Thoracic aorta (tissue), 2 donors: ENCODE measurements at regions not wholly inside any gene's neighbourhood (a gene's known extent, or its start where the extent isn't known, plus 50 kb on each side); places are given as distances from the start of the nearest gene placed in this dataset.

Experiments used
- ATAC-seq: fragments of 150-250 bp; one replicate; pipeline ENCODE4 v1.8.0; 2017; ENCODE audit warnings: low read depth; ENCODE audit not compliant: insufficient number of reproducible peaks, low FRiP score
- DNase-seq: peaks from one replicate; pipeline ENCODE4 v3.0.0-alpha.2; 2020; ENCODE audit warnings: low spot score
- H3K27ac ChIP-seq, 2 donors: fragments of 200-600 bp; sonication (generic); 1 replicate in 1 of 2; 2 replicates in 1 of 2; pipeline ENCODE4 v1.5.1; 2016; ENCODE audit warnings: mild to moderate bottlenecking in 2 of 2, moderate library complexity in 2 of 2
- H3K27me3 ChIP-seq: fragments of 200-600 bp; sonication (generic); replicated peaks from 2 replicates; pipeline ENCODE4 v1.6.0; 2016; ENCODE audit warnings: mild to moderate bottlenecking; ENCODE audit not compliant: insufficient read depth
- H3K36me3 ChIP-seq: fragments of 200-600 bp; sonication (generic); one replicate; pipeline ENCODE4 v1.5.1; 2016
- H3K4me1 ChIP-seq, 2 donors: fragments of 200-600 bp; sonication (generic); 1 replicate in 1 of 2; 2 replicates in 1 of 2; pipeline versions ENCODE4 v1.5.1 to v1.6.0; 2016; ENCODE audit warnings: low read depth in 2 of 2, mild to moderate bottlenecking in 1 of 2; ENCODE audit not compliant: control insufficient read depth in 1 of 2
- H3K4me3 ChIP-seq: fragments of 200-600 bp; sonication (generic); 2 replicates; pipeline ENCODE4 v1.5.1; 2016; ENCODE audit warnings: mild to moderate bottlenecking
- H3K9me3 ChIP-seq: fragments of 200-600 bp; sonication (generic); 2 replicates; pipeline ENCODE4 v1.5.1; 2016
- TF ChIP-seq, protein P1 (sequence below): fragments of 200-600 bp; sonication (generic); IDR thresholded peaks from one replicate; pipeline ENCODE4 v1.5.1; 2019; ENCODE audit warnings: antibody characterized with exemption

DNA sequence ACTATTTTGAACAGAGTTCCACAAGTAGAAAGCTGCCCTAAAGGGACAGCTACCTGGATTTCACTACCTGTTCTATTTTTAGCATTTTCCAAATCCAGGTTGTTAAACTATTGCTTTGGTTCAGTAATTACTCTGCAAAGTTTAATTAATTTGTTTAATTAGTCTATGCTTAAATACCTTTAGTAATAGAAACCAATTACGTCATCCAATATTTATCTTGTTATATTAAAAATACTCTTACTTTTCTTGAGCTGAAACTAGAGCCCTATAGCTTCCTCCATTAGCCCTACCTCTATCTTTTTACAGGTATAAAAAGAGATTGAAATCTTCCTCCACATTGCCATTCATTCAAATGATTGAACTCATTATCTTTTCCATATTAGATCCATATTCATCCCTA lies 514.6 kb downstream of the DSC3 start:
- H3K4me3 ChIP-seq, result no peak overlapping the region
- no peaks in the 10 kb centered on the region for H3K4me1 ChIP-seq
- no peaks in the 10 kb centered on the region for H3K27me3 ChIP-seq
- DNase-seq (no peak), ATAC-seq (no peak)
- no peak overlapping the region for H3K27ac ChIP-seq
- TF ChIP-seq, protein P1, sequence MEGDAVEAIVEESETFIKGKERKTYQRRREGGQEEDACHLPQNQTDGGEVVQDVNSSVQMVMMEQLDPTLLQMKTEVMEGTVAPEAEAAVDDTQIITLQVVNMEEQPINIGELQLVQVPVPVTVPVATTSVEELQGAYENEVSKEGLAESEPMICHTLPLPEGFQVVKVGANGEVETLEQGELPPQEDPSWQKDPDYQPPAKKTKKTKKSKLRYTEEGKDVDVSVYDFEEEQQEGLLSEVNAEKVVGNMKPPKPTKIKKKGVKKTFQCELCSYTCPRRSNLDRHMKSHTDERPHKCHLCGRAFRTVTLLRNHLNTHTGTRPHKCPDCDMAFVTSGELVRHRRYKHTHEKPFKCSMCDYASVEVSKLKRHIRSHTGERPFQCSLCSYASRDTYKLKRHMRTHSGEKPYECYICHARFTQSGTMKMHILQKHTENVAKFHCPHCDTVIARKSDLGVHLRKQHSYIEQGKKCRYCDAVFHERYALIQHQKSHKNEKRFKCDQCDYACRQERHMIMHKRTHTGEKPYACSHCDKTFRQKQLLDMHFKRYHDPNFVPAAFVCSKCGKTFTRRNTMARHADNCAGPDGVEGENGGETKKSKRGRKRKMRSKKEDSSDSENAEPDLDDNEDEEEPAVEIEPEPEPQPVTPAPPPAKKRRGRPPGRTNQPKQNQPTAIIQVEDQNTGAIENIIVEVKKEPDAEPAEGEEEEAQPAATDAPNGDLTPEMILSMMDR, result no peak
- H3K9me3 ChIP-seq, result no peaks in the 10 kb centered on the region
- no peaks in the 10 kb centered on the region for H3K36me3 ChIP-seq

DNA sequence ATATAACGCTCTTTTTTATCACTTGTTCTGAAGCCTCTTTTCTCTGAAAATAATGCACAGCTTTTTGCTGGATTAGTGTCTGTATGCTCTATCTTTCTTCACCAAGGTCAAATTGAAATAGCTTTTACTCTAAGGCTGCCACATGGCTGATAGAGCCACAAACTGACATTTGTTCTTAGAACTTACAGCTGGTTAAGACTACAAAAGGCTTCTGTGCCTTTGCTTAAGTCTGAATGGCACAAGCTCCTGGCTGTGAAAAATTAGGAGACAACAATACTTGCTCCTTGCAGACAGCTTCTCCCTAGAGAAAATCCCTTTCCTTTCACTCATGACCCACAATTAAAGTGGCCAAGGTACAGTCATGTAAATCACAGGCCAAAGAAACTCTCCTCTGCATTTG lies 515.3 kb downstream of the DSC3 start:
- no peak for ATAC-seq

DNA sequence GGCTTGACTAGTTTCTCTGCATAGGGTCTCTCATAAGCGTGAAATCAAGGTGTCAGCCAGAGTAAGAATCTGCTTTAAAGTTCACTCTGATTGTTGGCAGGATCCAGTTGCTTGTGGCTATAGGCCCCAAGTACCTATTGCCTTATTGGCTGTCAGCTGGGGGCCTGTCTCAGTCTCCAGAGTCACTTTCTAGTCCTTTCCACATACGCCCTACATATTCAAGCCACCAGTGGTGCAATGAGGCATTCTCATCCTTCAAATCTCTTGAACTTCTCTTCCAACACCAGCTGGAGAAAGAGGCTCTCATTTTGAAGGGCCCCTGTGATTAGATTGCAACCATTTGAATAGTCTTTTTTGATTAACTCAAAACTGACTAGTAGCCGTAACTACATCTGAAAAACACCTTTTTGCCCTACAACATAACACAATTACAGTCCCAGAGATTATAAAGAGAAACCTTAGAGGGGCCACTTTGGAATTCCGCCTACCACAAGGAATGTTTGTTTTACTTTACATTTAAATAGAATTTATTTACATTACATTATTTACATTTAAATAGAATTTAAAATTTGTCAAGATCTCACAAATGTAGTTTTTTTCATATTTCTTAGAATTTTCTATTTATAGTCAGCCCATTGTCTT lies 520.1 kb downstream of the DSC3 start:
- TF ChIP-seq, protein P1, result no peak
- H3K4me3 ChIP-seq, result no peak overlapping the region
- no peaks in the 10 kb centered on the region for H3K9me3 ChIP-seq
- no peaks in the 10 kb centered on the region for H3K27me3 ChIP-seq
- ATAC-seq, result no peak
- no peaks in the 10 kb centered on the region for H3K36me3 ChIP-seq
- no peaks in the 10 kb centered on the region for H3K4me1 ChIP-seq
- H3K27ac ChIP-seq, result no peak overlapping the region
- DNase-seq, result no peak

More for the DNA sequence above, 515.3 kb downstream of the DSC3 start:
- Histone ChIP-seq H3K36me3 (no peaks in the 10 kb centered on the region), H3K27me3 (no peaks in the 10 kb centered on the region), H3K4me1 (no peaks in the 10 kb centered on the region), H3K4me3 (no peak overlapping the region), H3K27ac (no peak overlapping the region), H3K9me3 (no peaks in the 10 kb centered on the region)
- TF ChIP-seq, protein P1, result no peak
- no peak for DNase-seq

DNA sequence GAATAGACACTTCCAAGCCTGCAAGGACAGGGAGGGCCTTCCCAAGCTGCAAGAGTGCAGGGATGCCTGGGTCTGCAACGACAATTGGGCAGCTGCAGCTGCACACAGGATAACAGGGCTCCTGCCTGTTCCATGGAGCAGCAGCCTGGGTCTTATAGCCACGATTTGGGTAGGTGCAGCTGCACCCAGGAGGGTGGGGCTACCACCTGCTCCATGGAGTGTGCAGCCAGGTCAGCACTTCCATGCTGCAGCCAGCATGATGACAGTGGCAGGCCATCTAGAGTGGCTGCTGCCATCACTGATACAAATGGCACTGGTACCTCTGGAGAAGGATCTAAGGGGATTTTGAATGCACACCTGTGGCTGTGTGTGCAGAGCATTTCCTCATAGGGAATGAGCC lies 528.5 kb downstream of the DSC3 start:
- no peak for ATAC-seq
- no peaks in the 10 kb centered on the region for H3K27me3 ChIP-seq
- TF ChIP-seq, protein P1, result no peak

DNA sequence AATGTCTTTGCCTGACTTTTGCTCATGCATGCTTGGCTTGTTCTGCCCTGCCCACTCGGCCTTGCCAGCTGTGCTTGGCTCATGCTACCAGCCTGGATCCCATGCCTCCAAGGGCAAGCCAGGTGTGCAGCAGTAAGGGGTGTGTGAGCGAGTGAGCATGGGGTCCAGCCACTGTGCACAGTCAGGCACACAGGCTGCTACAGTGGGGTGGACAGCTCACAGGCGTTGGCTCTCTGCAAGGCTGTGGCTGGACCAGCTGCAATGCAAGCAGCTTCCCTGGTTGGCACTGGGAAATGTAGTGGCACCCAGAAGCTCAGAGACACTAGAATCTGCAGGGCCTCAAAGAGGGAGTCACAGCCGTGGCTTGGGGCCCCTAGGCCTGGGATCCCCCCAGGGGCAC lies 529.7 kb downstream of the DSC3 start:
- TF ChIP-seq, protein P1, result no peak
- Histone ChIP-seq H3K4me3 (no peak overlapping the region), H3K27me3 (no peaks in the 10 kb centered on the region), H3K36me3 (no peaks in the 10 kb centered on the region), H3K9me3 (no peaks in the 10 kb centered on the region), H3K27ac (no peak overlapping the region), H3K4me1 (no peaks in the 10 kb centered on the region)
- ATAC-seq (no peak), DNase-seq (no peak)

More for the DNA sequence above, 528.5 kb downstream of the DSC3 start:
- Histone ChIP-seq H3K4me1 (no peaks in the 10 kb centered on the region), H3K36me3 (no peaks in the 10 kb centered on the region), H3K9me3 (no peaks in the 10 kb centered on the region), H3K27ac (no peak overlapping the region), H3K4me3 (no peak overlapping the region)
- no peak for DNase-seq
